HepG2 (cell line): ENCODE measurements at regions not wholly inside any gene's neighbourhood (a gene's known extent, or its start where the extent isn't known, plus 50 kb on each side); places are given as distances from the start of the nearest gene placed in this dataset.

ENCODE experiments used
- ATAC-seq: fragments of 200-7000 bp; cut with Tn5 transposase; 3 replicates; pipeline ENCODE4 v1.9.1; 2020; ENCODE audit warnings: mild to moderate bottlenecking, moderate library complexity
- BruUV-seq: library from RNA; stranded (reverse); fragments of 400-500 nt; replicated peaks from 2 replicates; lab custom pipeline; 2021; lab: Mats Ljungman, UMichigan
- CTCF ChIA-PET: fragments of 300-600 bp; formaldehyde crosslinking; extraction: SDS; loops from one replicate; lab custom pipeline; 2021; ENCODE audit warnings: low total read pairs, inconsistent platforms, low intra/inter-chr PET ratio; lab: Yijun Ruan, JAX
- POLR2A ChIA-PET: fragments of 350-600 bp; sonication (Branson Sonifier 250); formaldehyde crosslinking; loops from one replicate; lab custom pipeline; 2020; ENCODE audit warnings: antibody characterized with exemption, inconsistent platforms; lab: Yijun Ruan, JAX
- DNase-seq: peaks from one replicate; pipeline ENCODE4 v3.0.0-alpha.2; 2015; ENCODE audit warnings: low spot score
- FAIRE-seq: peaks from 3 replicates; lab custom pipeline; 2011; peaks lifted over from hg19 to GRCh38; lab: Jason Lieb, UNC
- H2AFZ ChIP-seq: one replicate; pipeline ENCODE4 v1.6.1; 2011; ENCODE audit warnings: low read length, inconsistent platforms
- H3K27ac ChIP-seq: fragments of 300-600 bp; 3 replicates; pipeline ENCODE4 v1.8.0; 2011; ENCODE audit warnings: mixed run types, mild to moderate bottlenecking, mixed read lengths, low read length, inconsistent platforms; ENCODE audit not compliant: insufficient read depth; ENCODE audit errors: extremely low read length
- H3K27me3 ChIP-seq, 2 experiments: fragments of 200-600 bp in 1 of 2; 2 replicates in 1 of 2; 3 replicates in 1 of 2; pipeline versions ENCODE4 v1.6.0 to v1.8.0; 2011; ENCODE audit warnings: low read length in 2 of 2, mild to moderate bottlenecking in 2 of 2, moderate library complexity in 2 of 2, inconsistent platforms in 1 of 2; ENCODE audit not compliant: insufficient read depth in 2 of 2, control insufficient read depth in 1 of 2
- H3K36me3 ChIP-seq, 2 experiments: fragments of 200-600 bp in 1 of 2; replicated peaks in 1 of 2; 2 replicates in 1 of 2; 3 replicates in 1 of 2; pipeline versions ENCODE4 v1.5.1 to v1.8.0; 2011; ENCODE audit warnings: low read length in 2 of 2, inconsistent platforms in 1 of 2; ENCODE audit not compliant: insufficient read depth in 2 of 2, control insufficient read depth in 1 of 2
- H3K4me1 ChIP-seq: 2 replicates; pipeline ENCODE4 v1.5.1; 2012; ENCODE audit warnings: low read length, inconsistent platforms; ENCODE audit not compliant: insufficient read depth
- H3K4me2 ChIP-seq: 2 replicates; pipeline ENCODE4 v1.6.0; 2011; ENCODE audit warnings: low read depth, low read length, inconsistent platforms
- H3K4me3 ChIP-seq, 3 experiments: fragments of 200-600 bp in 1 of 3; sonication (generic), shearing (Covaris generic) in 1 of 3; replicated peaks in 1 of 3; 2 replicates each; pipeline ENCODE4 v1.5.1; 2011 to 2016; ENCODE audit warnings: low read length in 3 of 3, inconsistent platforms in 2 of 3, low read depth in 2 of 3, mild to moderate bottlenecking in 2 of 3, control low read depth in 1 of 3, mixed read lengths in 1 of 3; ENCODE audit not compliant: insufficient read depth in 1 of 3
- H3K79me2 ChIP-seq: one replicate; pipeline ENCODE4 v1.6.1; 2011; ENCODE audit warnings: low read length, inconsistent platforms; ENCODE audit not compliant: insufficient read depth
- H3K9ac ChIP-seq: 2 replicates; pipeline ENCODE4 v1.6.0; 2011; ENCODE audit warnings: mild to moderate bottlenecking, low read depth, low read length, inconsistent platforms; ENCODE audit not compliant: insufficient read depth
- H3K9me3 ChIP-seq: 2 replicates; pipeline ENCODE4 v1.5.1; 2012; ENCODE audit warnings: mild to moderate bottlenecking, low read length
- H4K20me1 ChIP-seq: 2 replicates; pipeline ENCODE4 v1.6.0; 2011; ENCODE audit warnings: inconsistent platforms, mild to moderate bottlenecking, low read length, moderate library complexity; ENCODE audit not compliant: insufficient read depth
- E2F5 ChIP-seq: sonication (generic); formaldehyde crosslinking; conservative IDR thresholded peaks from 2 replicates; pipeline ENCODE4 v1.4.0; 2020; ENCODE audit warnings: missing genetic modification reagents
- FOXK1 ChIP-seq: sonication (generic); formaldehyde crosslinking; IDR thresholded peaks from 2 replicates; pipeline ENCODE4 v1.4.0; 2020; ENCODE audit warnings: low read depth, missing genetic modification reagents, borderline replicate concordance
- HDAC6 ChIP-seq: fragments of 200-600 bp; sonication (generic); IDR thresholded peaks from 2 replicates; pipeline ENCODE4 v1.7.0; 2017; ENCODE audit warnings: mild to moderate bottlenecking, antibody characterized with exemption, low read length, low read depth
- MATR3 ChIP-seq: sonication (generic); formaldehyde crosslinking; IDR thresholded peaks from 2 replicates; pipeline ENCODE4 v1.4.0; 2020; ENCODE audit warnings: missing genetic modification reagents
- NFKBIZ ChIP-seq: IDR thresholded peaks from 2 replicates; pipeline ENCODE4 v1.6.1; 2018; ENCODE audit warnings: missing genetic modification reagents, missing compliant biosample characterization
- RFXAP ChIP-seq: sonication (generic); formaldehyde crosslinking; IDR thresholded peaks from 2 replicates; pipeline ENCODE4 v1.4.0; 2020; ENCODE audit warnings: missing genetic modification reagents, borderline replicate concordance
- ZBTB21 ChIP-seq: sonication (generic); formaldehyde crosslinking; IDR thresholded peaks from 2 replicates; pipeline ENCODE4 v1.4.0; 2020; ENCODE audit warnings: missing genetic modification reagents
- ZNF292 ChIP-seq: sonication (generic); formaldehyde crosslinking; IDR thresholded peaks from 2 replicates; pipeline ENCODE4 v1.8.1; 2022; ENCODE audit warnings: mild to moderate bottlenecking, low read depth, missing genetic modification reagents, borderline replicate concordance
- ZNF430 ChIP-seq: sonication (generic); formaldehyde crosslinking; IDR thresholded peaks from 2 replicates; pipeline ENCODE4 v1.9.0; 2021; ENCODE audit warnings: mild to moderate bottlenecking, missing genetic modification reagents
- ZNF546 ChIP-seq: sonication (generic); formaldehyde crosslinking; conservative IDR thresholded peaks from 2 replicates; pipeline ENCODE4 v1.8.1; 2023; ENCODE audit warnings: mild to moderate bottlenecking, missing genetic modification reagents
- ZNF614 ChIP-seq: IDR thresholded peaks from 2 replicates; pipeline ENCODE4 v1.6.1; 2018; ENCODE audit warnings: missing biosample characterization, missing genetic modification reagents, inconsistent platforms, borderline replicate concordance
- ZSCAN31 ChIP-seq: sonication (generic); formaldehyde crosslinking; IDR thresholded peaks from 2 replicates; pipeline ENCODE4 v1.5.0; 2020; ENCODE audit warnings: low read depth, mild to moderate bottlenecking, missing genetic modification reagents
- WGBS: methylation state at CpG from one replicate; pipeline ENCODE4 v1.1.6; 2017; ENCODE audit warnings: low lambda C conversion rate; 5-methylcytosine and 5-hydroxymethylcytosine counted together
- in situ Hi-C: cut with HindIII; loops from 2 replicates; pipeline ENCODE4 v1.10.0; 2017; ENCODE audit warnings: low pct_unique_long_range_greater_than_20kb; ENCODE audit not compliant: extremely low pct_ligation_motif_present
- intact Hi-C: fragments of 100-400 bp; cut with micrococcal nuclease; formaldehyde crosslinking; loops from one replicate; pipeline ENCODE4 v1.10.0; 2022; ENCODE audit not compliant: unreplicated experiment
- TF ChIP-seq, protein P1 (sequence below): sonication (generic); formaldehyde crosslinking; IDR thresholded peaks from 2 replicates; pipeline ENCODE4 v1.4.0; 2020; ENCODE audit warnings: missing genetic modification reagents, borderline replicate concordance
- TF ChIP-seq, protein P2 (sequence below): IDR thresholded peaks from 2 replicates; pipeline ENCODE4 v1.6.1; 2012; ENCODE audit warnings: inconsistent platforms
- TF ChIP-seq, protein P3 (sequence below): sonication (generic); formaldehyde crosslinking; IDR thresholded peaks from 2 replicates; pipeline ENCODE4 v1.5.1; 2020; ENCODE audit warnings: missing genetic modification reagents, mild to moderate bottlenecking, borderline replicate concordance

DNA sequence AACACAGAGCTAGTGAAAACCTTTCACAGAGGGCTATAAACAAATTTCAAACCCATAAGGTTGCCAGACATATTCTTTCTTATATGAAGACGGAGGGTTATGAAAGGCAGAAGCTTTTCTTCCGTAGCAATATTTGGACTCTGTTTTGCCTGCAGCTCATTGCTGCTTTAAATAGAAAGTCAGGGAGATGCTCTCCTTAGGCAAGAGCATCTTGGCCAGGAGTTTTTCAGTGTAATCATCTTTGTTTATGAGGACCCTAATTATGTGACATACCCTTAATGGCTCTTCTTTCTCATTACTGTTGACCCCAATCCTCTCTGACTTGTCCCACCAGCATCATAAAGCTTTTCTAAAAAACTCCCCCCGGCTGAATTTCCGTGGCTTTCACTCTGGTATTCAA, 433.4 kb upstream of the NRXN1 start:
- Histone ChIP-seq H3K4me2 (no peak overlapping the region), H3K79me2 (no peaks in the 10 kb centered on the region), H3K9me3 (peaks cover 28% of the 10 kb centered on the region), H3K4me1 (no peaks in the 10 kb centered on the region), H2AFZ (no peak overlapping the region), H3K27ac (no peak overlapping the region), H3K36me3 (no peaks in the 10 kb centered on the region), H3K4me3 (no peak overlapping the region), H3K9ac (no peak overlapping the region), H3K27me3 (no peaks in the 10 kb centered on the region), H4K20me1 (no peaks in the 10 kb centered on the region)
- CTCF ChIA-PET = no interaction called here
- intact Hi-C loops = no loop called here
- in situ Hi-C loops = no loop called here
- 3% methylated on average over 4 of the region's 4 CpGs for WGBS
- no peak for ATAC-seq
- POLR2A ChIA-PET = no interaction called here
- BruUV-seq = no TSS peak
- DNase-seq = no peak
- FAIRE-seq = no peak
- no peak for TF ChIP-seq RFXAP (CRISPR knock-in tag)
- TF ChIP-seq HDAC6 = no peak
- TF ChIP-seq FOXK1 (CRISPR knock-in tag) = no peak
- no peak for TF ChIP-seq ZNF546 (CRISPR knock-in tag)
- TF ChIP-seq, protein P1, sequence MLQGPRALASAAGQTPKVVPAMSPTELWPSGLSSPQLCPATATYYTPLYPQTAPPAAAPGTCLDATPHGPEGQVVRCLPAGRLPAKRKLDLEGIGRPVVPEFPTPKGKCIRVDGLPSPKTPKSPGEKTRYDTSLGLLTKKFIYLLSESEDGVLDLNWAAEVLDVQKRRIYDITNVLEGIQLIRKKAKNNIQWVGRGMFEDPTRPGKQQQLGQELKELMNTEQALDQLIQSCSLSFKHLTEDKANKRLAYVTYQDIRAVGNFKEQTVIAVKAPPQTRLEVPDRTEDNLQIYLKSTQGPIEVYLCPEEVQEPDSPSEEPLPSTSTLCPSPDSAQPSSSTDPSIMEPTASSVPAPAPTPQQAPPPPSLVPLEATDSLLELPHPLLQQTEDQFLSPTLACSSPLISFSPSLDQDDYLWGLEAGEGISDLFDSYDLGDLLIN (CRISPR knock-in tag) = no peak
- no peak for TF ChIP-seq E2F5
- no peak for TF ChIP-seq ZNF614
- no peak for TF ChIP-seq MATR3 (CRISPR knock-in tag)
- TF ChIP-seq, protein P2, sequence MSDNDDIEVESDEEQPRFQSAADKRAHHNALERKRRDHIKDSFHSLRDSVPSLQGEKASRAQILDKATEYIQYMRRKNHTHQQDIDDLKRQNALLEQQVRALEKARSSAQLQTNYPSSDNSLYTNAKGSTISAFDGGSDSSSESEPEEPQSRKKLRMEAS = no peak
- TF ChIP-seq NFKBIZ (CRISPR knock-in tag) = no peak
- TF ChIP-seq ZBTB21 (CRISPR knock-in tag) = no peak
- TF ChIP-seq ZNF430 (CRISPR knock-in tag) = no peak
- TF ChIP-seq ZSCAN31 (CRISPR knock-in tag) = no peak
- TF ChIP-seq ZNF292 (CRISPR knock-in tag) = no peak
- TF ChIP-seq, protein P3, sequence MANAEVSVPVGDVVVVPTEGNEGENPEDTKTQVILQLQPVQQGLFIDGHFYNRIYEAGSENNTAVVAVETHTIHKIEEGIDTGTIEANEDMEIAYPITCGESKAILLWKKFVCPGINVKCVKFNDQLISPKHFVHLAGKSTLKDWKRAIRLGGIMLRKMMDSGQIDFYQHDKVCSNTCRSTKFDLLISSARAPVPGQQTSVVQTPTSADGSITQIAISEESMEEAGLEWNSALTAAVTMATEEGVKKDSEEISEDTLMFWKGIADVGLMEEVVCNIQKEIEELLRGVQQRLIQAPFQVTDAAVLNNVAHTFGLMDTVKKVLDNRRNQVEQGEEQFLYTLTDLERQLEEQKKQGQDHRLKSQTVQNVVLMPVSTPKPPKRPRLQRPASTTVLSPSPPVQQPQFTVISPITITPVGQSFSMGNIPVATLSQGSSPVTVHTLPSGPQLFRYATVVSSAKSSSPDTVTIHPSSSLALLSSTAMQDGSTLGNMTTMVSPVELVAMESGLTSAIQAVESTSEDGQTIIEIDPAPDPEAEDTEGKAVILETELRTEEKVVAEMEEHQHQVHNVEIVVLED = no peak
